AG10803 (cell line): ENCODE measurements at regions not wholly inside any gene's neighbourhood (a gene's known extent, or its start where the extent isn't known, plus 50 kb on each side); places are given as distances from the start of the nearest gene placed in this dataset.
A peak's percentile ranks its signal among the peaks of the same experiment; 100 is the strongest.

Experiments
- DNase-seq: peaks from one replicate; pipeline ENCODE4 v3.0.0; 2010; ENCODE audit warnings: low read depth
- H3K4me3 ChIP-seq: 2 replicates; pipeline ENCODE4 v1.5.1; 2011; ENCODE audit warnings: mild to moderate bottlenecking, low read length, control low read depth
- CTCF ChIP-seq: conservative IDR thresholded peaks from 2 replicates; pipeline ENCODE4 v1.5.1; 2011; ENCODE audit warnings: mild to moderate bottlenecking, low read length, control low read depth, inconsistent platforms

DNA sequence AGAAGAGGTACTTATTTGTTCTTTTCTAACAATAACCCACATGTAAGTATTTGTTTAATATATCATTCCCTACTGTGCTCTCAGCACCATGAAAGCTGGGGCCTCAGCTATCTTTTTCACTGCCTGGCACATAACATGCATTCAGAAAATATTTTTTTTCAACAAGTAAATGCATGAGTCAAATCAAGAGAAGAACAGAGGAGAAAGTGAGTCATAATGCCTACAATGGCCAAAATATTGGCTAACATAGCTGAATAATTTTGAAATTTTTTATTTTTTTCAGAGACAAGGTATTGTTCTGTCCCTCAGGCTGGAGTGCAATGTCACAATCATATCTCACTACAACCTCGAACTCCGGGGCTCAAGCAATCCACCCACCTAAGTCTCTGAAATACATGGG lies 252.2 kb upstream of the ADAMTS5 start:
- no peak for TF ChIP-seq CTCF
- DNase-seq = peak; percentile 75
- no peak overlapping the region for H3K4me3 ChIP-seq

- TF ChIP-seq CTCF = peak; percentile 42
- no peak overlapping the region for H3K4me3 ChIP-seq
- DNase-seq = no peak
These were observed 246.4 kb upstream of the ADAMTS5 start for GRCh38 chr21:27213303-27213702.

DNA sequence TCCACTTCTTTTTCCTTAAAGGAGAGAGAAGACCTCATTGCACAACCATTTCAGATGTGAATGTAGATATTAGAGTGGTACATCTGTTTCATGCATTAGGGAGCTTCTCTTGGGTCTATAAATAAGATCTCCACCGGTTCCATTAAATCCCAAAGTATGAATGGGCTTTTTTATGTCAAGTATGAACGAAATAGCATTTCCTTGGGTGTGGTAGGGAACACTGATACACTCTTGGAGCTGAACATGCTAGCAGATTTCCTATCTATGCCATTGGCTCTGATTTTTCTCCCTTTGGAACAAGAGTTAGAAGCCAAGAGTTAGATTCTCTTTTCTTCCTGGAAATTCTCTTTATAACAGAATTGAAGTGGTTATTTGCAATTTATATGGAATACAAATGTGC lies 245.6 kb upstream of the ADAMTS5 start:
- DNase-seq = no peak
- no peak for TF ChIP-seq CTCF
- H3K4me3 ChIP-seq = no peak overlapping the region

DNA sequence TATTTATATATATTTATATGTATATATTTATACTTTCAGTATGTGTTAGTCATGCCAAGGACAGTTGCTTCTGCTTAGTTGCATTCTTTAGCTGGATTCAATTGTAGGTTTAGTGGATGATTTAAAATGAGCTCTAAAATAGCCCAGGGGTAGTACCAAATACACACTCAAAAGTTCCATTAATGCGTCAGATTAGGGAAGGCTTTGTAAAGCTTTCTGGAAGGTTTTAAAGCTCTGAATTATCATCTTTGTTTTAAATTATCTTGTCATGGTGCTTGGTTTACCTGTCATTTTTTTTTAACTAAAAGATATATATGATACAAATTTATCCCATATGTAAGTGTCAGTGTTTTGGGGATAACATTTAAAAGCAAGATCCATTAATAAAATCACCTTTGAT lies 242.7 kb upstream of the ADAMTS5 start:
- no peak for TF ChIP-seq CTCF
- DNase-seq = no peak
- H3K4me3 ChIP-seq = no peak overlapping the region

DNA sequence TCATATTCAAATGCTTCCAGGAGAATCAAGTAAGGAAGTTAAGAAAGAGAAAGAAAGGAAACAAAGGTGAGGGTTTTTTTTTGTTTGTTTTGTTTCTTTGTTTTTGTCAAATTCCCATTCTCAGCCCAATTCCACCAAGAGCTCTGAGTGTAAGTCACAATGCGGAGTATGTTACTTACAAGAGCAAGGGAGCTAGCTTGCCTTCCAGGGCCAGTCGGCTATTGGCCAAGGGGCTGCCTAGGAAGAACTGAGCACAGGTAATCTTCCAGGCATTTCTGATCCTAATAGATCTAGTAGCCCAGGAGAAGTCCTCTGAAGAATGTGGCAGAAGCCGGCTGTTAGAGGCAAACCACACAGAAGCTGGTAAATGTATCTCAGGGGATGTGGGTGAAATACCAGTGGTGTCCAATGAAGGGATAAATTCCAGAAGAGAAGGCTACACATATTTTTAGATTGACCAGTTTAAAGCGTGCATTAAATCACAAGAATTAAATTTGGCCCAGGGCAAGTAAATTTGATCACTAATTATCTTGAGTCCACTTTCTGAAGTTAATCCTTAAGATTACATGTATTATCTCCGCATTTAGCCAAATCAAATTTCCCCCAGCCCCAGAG lies 239.6 kb upstream of the ADAMTS5 start:
- H3K4me3 ChIP-seq = no peak overlapping the region
- peak; percentile 78 for DNase-seq
- no peak for TF ChIP-seq CTCF

DNA sequence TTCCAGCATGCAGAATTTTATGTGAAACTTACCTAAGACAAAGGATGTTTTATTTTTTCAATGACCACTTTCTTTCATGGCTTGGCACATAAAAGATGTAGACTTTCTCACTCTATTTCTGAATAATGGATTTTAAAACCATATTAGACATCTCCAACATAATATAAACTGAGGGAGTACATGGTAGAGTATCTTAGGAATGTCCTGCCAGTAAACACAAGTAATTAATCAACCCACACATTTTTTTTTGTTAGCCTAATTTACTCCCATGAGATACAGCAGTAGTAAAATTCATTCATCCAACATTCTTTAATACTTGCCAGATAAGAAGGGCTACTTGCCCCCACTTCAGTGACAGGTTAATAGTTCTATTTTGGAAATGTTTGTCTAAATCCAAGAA lies 235.4 kb upstream of the ADAMTS5 start:
- DNase-seq = peak; percentile 71
- H3K4me3 ChIP-seq = no peak overlapping the region
- TF ChIP-seq CTCF = no peak

GRCh38 chr21:27201197-27201596 lies 234.3 kb upstream of the ADAMTS5 start:
- DNase-seq = no peak
- TF ChIP-seq CTCF = no peak
- H3K4me3 ChIP-seq = no peak overlapping the region
